NCI-H2029 treated with DMSO at 0.1 percent for 48 hours (cell line): ENCODE measurements at regions not wholly inside any gene's neighbourhood (a gene's known extent, or its start where the extent isn't known, plus 50 kb on each side); places are given as distances from the start of the nearest gene placed in this dataset.

Experiments used
- DNase-seq: peaks from one replicate; lab custom pipeline; 2025; lab: John Stamatoyannopoulos, UW

GRCh38 chr18:77755187-77755586 is 505.5 kb downstream of the GALR1 start:
- no peak for DNase-seq

GRCh38 chr18:77761332-77761731 is 511.7 kb downstream of the GALR1 start:
- no peak for DNase-seq

GRCh38 chr18:77762014-77762413 is 512.4 kb downstream of the GALR1 start:
- no peak for DNase-seq

GRCh38 chr18:77762642-77763041 is 513.0 kb downstream of the GALR1 start:
- DNase-seq: no peak

GRCh38 chr18:77763530-77764145 is 514.0 kb downstream of the GALR1 start:
- DNase-seq: no peak

GRCh38 chr18:77765468-77765867 is 515.8 kb downstream of the GALR1 start:
- DNase-seq: peak; percentile 17

- DNase-seq: no peak
Observed at GRCh38 chr18:77766421-77766820, 516.8 kb downstream of the GALR1 start.

- DNase-seq: no peak
Observed at GRCh38 chr18:77772177-77772576, 522.5 kb downstream of the GALR1 start.

- DNase-seq: no peak
Observed at GRCh38 chr18:77776104-77776503, 526.5 kb downstream of the GALR1 start.

- DNase-seq: no peak
Observed at GRCh38 chr18:77777163-77777562, 527.5 kb downstream of the GALR1 start.

GRCh38 chr18:77784759-77785379 is 535.2 kb downstream of the GALR1 start:
- DNase-seq: no peak

- DNase-seq: no peak
Observed at GRCh38 chr18:77785415-77785975, 535.8 kb downstream of the GALR1 start.

- no peak for DNase-seq
Observed at GRCh38 chr18:77803024-77803423, 553.4 kb downstream of the GALR1 start.

GRCh38 chr18:77804382-77804781 is 554.7 kb downstream of the GALR1 start:
- DNase-seq: no peak

GRCh38 chr18:77807650-77808049 is 558.0 kb downstream of the GALR1 start:
- DNase-seq: no peak

- DNase-seq: peak; percentile 58
Observed at GRCh38 chr18:77811503-77811902, 561.9 kb downstream of the GALR1 start.

- DNase-seq: no peak
Observed at GRCh38 chr18:77815666-77816338, 566.2 kb downstream of the GALR1 start.

- no peak for DNase-seq
Observed at GRCh38 chr18:77818328-77818727, 568.7 kb downstream of the GALR1 start.

- no peak for DNase-seq
Observed at GRCh38 chr18:77820472-77820871, 570.8 kb downstream of the GALR1 start.

- no peak for DNase-seq
Observed at GRCh38 chr18:77821892-77822291, 572.2 kb downstream of the GALR1 start.

- DNase-seq: no peak
Observed at GRCh38 chr18:77822632-77823031, 573.0 kb downstream of the GALR1 start.

GRCh38 chr18:77833807-77834206 is 584.2 kb downstream of the GALR1 start:
- no peak for DNase-seq

GRCh38 chr18:77851802-77852201 is 602.2 kb downstream of the GALR1 start:
- DNase-seq: no peak
